Dendritic cell treated with granulocyte-macrophage colony-stimulating factor and Interleukin-4, amounts not matched to agents 40 ng/mL and 50 ng/mL, for 4 days (primary cell): ENCODE measurements at regions not wholly inside any gene's neighbourhood (a gene's known extent, or its start where the extent isn't known, plus 50 kb on each side); places are given as distances from the start of the nearest gene placed in this dataset.
"Not testable (repeated sequence)": the region's sequence is repeated elsewhere in the genome, so short reads cannot be mapped to it uniquely, and the experiment has no call there.

Experiments
- H3K27ac Mint-ChIP-seq: one replicate; pipeline ENCODE4 v1.8.0; 2022; ENCODE audit warnings: mild to moderate bottlenecking, mixed read lengths
- H3K27me3 Mint-ChIP-seq: one replicate; pipeline ENCODE4 v1.8.0; 2022; ENCODE audit warnings: mild to moderate bottlenecking, mixed read lengths
- H3K36me3 Mint-ChIP-seq: one replicate; pipeline ENCODE4 v1.8.0; 2022; ENCODE audit warnings: low read depth, mixed read lengths
- H3K4me1 Mint-ChIP-seq: one replicate; pipeline ENCODE4 v1.8.0; 2022; ENCODE audit warnings: low read depth, mixed read lengths
- H3K4me3 Mint-ChIP-seq: one replicate; pipeline ENCODE4 v1.8.0; 2022; ENCODE audit warnings: mild to moderate bottlenecking, moderate library complexity, mixed read lengths
- H3K9me3 Mint-ChIP-seq: one replicate; pipeline ENCODE4 v1.8.0; 2022; ENCODE audit warnings: mixed read lengths
- intact Hi-C: fragments of 100-400 bp; cut with micrococcal nuclease; formaldehyde crosslinking; loops from one replicate; pipeline ENCODE4 v1.15.0; 2022

GRCh38 chr13:103469771-103470170 is 403.6 kb upstream of the SLC10A2 start:
- no peaks in the 10 kb centered on the region for H3K27me3 Mint-ChIP-seq
- no peak overlapping the region for H3K27ac Mint-ChIP-seq
- intact Hi-C loops = no loop called here
- H3K9me3 Mint-ChIP-seq = peaks cover 22% of the 10 kb centered on the region
- no peaks in the 10 kb centered on the region for H3K4me1 Mint-ChIP-seq
- H3K4me3 Mint-ChIP-seq = no peak overlapping the region
- no peaks in the 10 kb centered on the region for H3K36me3 Mint-ChIP-seq

- intact Hi-C loops = no loop called here
- no peak overlapping the region for H3K27ac Mint-ChIP-seq
- no peaks in the 10 kb centered on the region for H3K36me3 Mint-ChIP-seq
- peaks cover 26% of the 10 kb centered on the region for H3K9me3 Mint-ChIP-seq
- H3K4me3 Mint-ChIP-seq = no peak overlapping the region
- H3K27me3 Mint-ChIP-seq = no peaks in the 10 kb centered on the region
- H3K4me1 Mint-ChIP-seq = no peaks in the 10 kb centered on the region
Observed at GRCh38 chr13:103466761-103467160, 400.5 kb upstream of the SLC10A2 start.

GRCh38 chr13:103460246-103460645 is 394.0 kb upstream of the SLC10A2 start:
- H3K4me1 Mint-ChIP-seq, H3K36me3 Mint-ChIP-seq, H3K27me3 Mint-ChIP-seq, intact Hi-C loops, H3K4me3 Mint-ChIP-seq, H3K27ac Mint-ChIP-seq: not testable (repeated sequence)
- peaks cover 24% of the 10 kb centered on the region for H3K9me3 Mint-ChIP-seq

- H3K27me3 Mint-ChIP-seq, H3K4me1 Mint-ChIP-seq, H3K27ac Mint-ChIP-seq, H3K36me3 Mint-ChIP-seq, intact Hi-C loops, H3K4me3 Mint-ChIP-seq: not testable (repeated sequence)
- H3K9me3 Mint-ChIP-seq = peaks cover 11% of the 10 kb centered on the region
Observed at GRCh38 chr13:103457050-103457449, 390.8 kb upstream of the SLC10A2 start.

- no peak overlapping the region for H3K27ac Mint-ChIP-seq
- no peaks in the 10 kb centered on the region for H3K4me1 Mint-ChIP-seq
- no peaks in the 10 kb centered on the region for H3K9me3 Mint-ChIP-seq
- intact Hi-C loops = no loop called here
- no peak overlapping the region for H3K4me3 Mint-ChIP-seq
- H3K27me3 Mint-ChIP-seq = no peaks in the 10 kb centered on the region
- no peaks in the 10 kb centered on the region for H3K36me3 Mint-ChIP-seq
Observed at GRCh38 chr13:103451656-103452055, 385.4 kb upstream of the SLC10A2 start.

GRCh38 chr13:103443604-103444003 is 377.4 kb upstream of the SLC10A2 start:
- H3K27me3 Mint-ChIP-seq = no peaks in the 10 kb centered on the region
- intact Hi-C loops = no loop called here
- peaks cover 27% of the 10 kb centered on the region for H3K9me3 Mint-ChIP-seq
- no peaks in the 10 kb centered on the region for H3K4me1 Mint-ChIP-seq
- H3K4me3 Mint-ChIP-seq = no peak overlapping the region
- no peak overlapping the region for H3K27ac Mint-ChIP-seq
- no peaks in the 10 kb centered on the region for H3K36me3 Mint-ChIP-seq

- H3K9me3 Mint-ChIP-seq = peaks cover 7% of the 10 kb centered on the region
- intact Hi-C loops = no loop called here
- no peaks in the 10 kb centered on the region for H3K4me1 Mint-ChIP-seq
- no peak overlapping the region for H3K27ac Mint-ChIP-seq
- H3K27me3 Mint-ChIP-seq = no peaks in the 10 kb centered on the region
- no peaks in the 10 kb centered on the region for H3K36me3 Mint-ChIP-seq
- no peak overlapping the region for H3K4me3 Mint-ChIP-seq
Observed at GRCh38 chr13:103437651-103438050, 371.4 kb upstream of the SLC10A2 start.

GRCh38 chr13:103436057-103436654 is 369.9 kb upstream of the SLC10A2 start:
- intact Hi-C loops = no loop called here
- Mint-ChIP-seq H3K4me1 (no peaks in the 10 kb centered on the region), H3K36me3 (no peaks in the 10 kb centered on the region), H3K4me3 (no peak overlapping the region), H3K27ac (no peak overlapping the region), H3K27me3 (no peaks in the 10 kb centered on the region), H3K9me3 (peaks cover 7% of the 10 kb centered on the region)

GRCh38 chr13:103431856-103432255 is 365.6 kb upstream of the SLC10A2 start:
- intact Hi-C loops = no loop called here

GRCh38 chr13:103430368-103430767 is 364.2 kb upstream of the SLC10A2 start:
- no peaks in the 10 kb centered on the region for H3K27me3 Mint-ChIP-seq
- intact Hi-C loops = no loop called here
- H3K9me3 Mint-ChIP-seq = peaks cover 32% of the 10 kb centered on the region
- H3K36me3 Mint-ChIP-seq = no peaks in the 10 kb centered on the region
- no peak overlapping the region for H3K27ac Mint-ChIP-seq
- H3K4me3 Mint-ChIP-seq = no peak overlapping the region
- no peaks in the 10 kb centered on the region for H3K4me1 Mint-ChIP-seq

More at GRCh38 chr13:103431856-103432255, 365.6 kb upstream of the SLC10A2 start:
- peaks cover 24% of the 10 kb centered on the region for H3K9me3 Mint-ChIP-seq
- no peaks in the 10 kb centered on the region for H3K4me1 Mint-ChIP-seq
- H3K27me3 Mint-ChIP-seq = no peaks in the 10 kb centered on the region
- H3K36me3 Mint-ChIP-seq = no peaks in the 10 kb centered on the region
- no peak overlapping the region for H3K4me3 Mint-ChIP-seq
- no peak overlapping the region for H3K27ac Mint-ChIP-seq

GRCh38 chr13:103410002-103410401 is 343.8 kb upstream of the SLC10A2 start:
- intact Hi-C loops = no loop called here
- no peaks in the 10 kb centered on the region for H3K36me3 Mint-ChIP-seq
- no peak overlapping the region for H3K4me3 Mint-ChIP-seq
- no peaks in the 10 kb centered on the region for H3K9me3 Mint-ChIP-seq
- no peaks in the 10 kb centered on the region for H3K27me3 Mint-ChIP-seq
- no peak overlapping the region for H3K27ac Mint-ChIP-seq
- no peaks in the 10 kb centered on the region for H3K4me1 Mint-ChIP-seq

GRCh38 chr13:103406967-103407366 is 340.8 kb upstream of the SLC10A2 start:
- intact Hi-C loops = no loop called here
- H3K36me3 Mint-ChIP-seq = no peaks in the 10 kb centered on the region
- H3K9me3 Mint-ChIP-seq = no peaks in the 10 kb centered on the region
- no peaks in the 10 kb centered on the region for H3K27me3 Mint-ChIP-seq
- no peak overlapping the region for H3K27ac Mint-ChIP-seq
- no peak overlapping the region for H3K4me3 Mint-ChIP-seq
- no peaks in the 10 kb centered on the region for H3K4me1 Mint-ChIP-seq

- no peak overlapping the region for H3K27ac Mint-ChIP-seq
- peaks cover 8% of the 10 kb centered on the region for H3K9me3 Mint-ChIP-seq
- no peaks in the 10 kb centered on the region for H3K27me3 Mint-ChIP-seq
- H3K36me3 Mint-ChIP-seq = no peaks in the 10 kb centered on the region
- H3K4me3 Mint-ChIP-seq = no peak overlapping the region
- H3K4me1 Mint-ChIP-seq = no peaks in the 10 kb centered on the region
- intact Hi-C loops = no loop called here
Observed at GRCh38 chr13:103405297-103405696, 339.1 kb upstream of the SLC10A2 start.

- H3K27me3 Mint-ChIP-seq = no peaks in the 10 kb centered on the region
- no peaks in the 10 kb centered on the region for H3K4me1 Mint-ChIP-seq
Observed at GRCh38 chr13:103403814-103404213, 337.6 kb upstream of the SLC10A2 start.

GRCh38 chr13:103403148-103403740 is 337.0 kb upstream of the SLC10A2 start:
- no peak overlapping the region for H3K27ac Mint-ChIP-seq
- intact Hi-C loops = no loop called here
- no peak overlapping the region for H3K4me3 Mint-ChIP-seq
- H3K36me3 Mint-ChIP-seq = no peaks in the 10 kb centered on the region
- H3K9me3 Mint-ChIP-seq = peaks cover 18% of the 10 kb centered on the region
- no peaks in the 10 kb centered on the region for H3K27me3 Mint-ChIP-seq
- no peaks in the 10 kb centered on the region for H3K4me1 Mint-ChIP-seq

More at GRCh38 chr13:103403814-103404213, 337.6 kb upstream of the SLC10A2 start:
- H3K9me3 Mint-ChIP-seq = peaks cover 14% of the 10 kb centered on the region
- H3K4me3 Mint-ChIP-seq = no peak overlapping the region
- H3K36me3 Mint-ChIP-seq = no peaks in the 10 kb centered on the region
- intact Hi-C loops = no loop called here
- no peak overlapping the region for H3K27ac Mint-ChIP-seq
